Kidney capillary endothelial cell (primary cell): ENCODE measurements at regions not wholly inside any gene's neighbourhood (a gene's known extent, or its start where the extent isn't known, plus 50 kb on each side); places are given as distances from the start of the nearest gene placed in this dataset.

ENCODE experiments used
- DNase-seq: peaks from one replicate; pipeline ENCODE4 v3.0.0-alpha.2; 2018; ENCODE audit warnings: low spot score

DNA sequence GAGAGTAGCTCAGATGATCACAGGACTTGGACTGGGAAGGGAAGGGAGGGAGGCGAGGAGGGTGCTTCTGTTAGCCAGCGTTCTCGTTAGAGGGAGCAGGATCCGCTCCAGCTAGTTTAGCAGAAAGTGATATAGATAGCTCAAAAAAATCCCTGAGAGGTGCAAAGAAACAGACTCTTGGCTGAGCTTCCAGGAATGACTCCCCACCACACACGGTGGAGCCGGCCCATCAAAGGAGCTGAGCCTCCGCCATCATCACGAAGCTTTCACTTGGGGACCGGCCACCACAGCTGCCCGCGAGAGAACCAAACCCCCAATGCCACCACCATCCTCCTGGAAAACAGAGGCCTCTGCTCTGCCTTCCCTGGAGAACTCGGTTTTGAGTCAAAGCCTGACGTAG, 124.6 kb upstream of the BCL2L14 start:
- no peak for DNase-seq

DNA sequence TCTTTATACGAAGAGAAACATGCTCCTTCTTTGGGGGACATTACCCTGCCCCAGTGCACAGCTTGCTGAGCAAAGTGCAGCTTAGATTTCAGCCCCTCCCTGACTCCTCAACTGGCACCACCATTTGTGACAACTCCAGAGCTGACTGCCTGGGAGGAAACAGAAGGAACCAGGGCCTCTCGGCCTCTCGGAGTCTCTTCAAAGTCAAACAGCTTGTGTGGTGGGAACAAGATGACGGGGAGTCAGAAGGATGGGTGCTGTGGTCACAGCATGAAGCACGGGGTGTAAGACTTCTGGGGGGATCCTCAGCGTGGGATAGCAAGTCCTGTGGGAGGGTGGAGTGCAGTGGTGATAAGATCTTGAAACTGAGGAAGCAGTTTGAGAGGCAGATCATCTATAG, 123.5 kb upstream of the BCL2L14 start:
- DNase-seq, result no peak

DNA sequence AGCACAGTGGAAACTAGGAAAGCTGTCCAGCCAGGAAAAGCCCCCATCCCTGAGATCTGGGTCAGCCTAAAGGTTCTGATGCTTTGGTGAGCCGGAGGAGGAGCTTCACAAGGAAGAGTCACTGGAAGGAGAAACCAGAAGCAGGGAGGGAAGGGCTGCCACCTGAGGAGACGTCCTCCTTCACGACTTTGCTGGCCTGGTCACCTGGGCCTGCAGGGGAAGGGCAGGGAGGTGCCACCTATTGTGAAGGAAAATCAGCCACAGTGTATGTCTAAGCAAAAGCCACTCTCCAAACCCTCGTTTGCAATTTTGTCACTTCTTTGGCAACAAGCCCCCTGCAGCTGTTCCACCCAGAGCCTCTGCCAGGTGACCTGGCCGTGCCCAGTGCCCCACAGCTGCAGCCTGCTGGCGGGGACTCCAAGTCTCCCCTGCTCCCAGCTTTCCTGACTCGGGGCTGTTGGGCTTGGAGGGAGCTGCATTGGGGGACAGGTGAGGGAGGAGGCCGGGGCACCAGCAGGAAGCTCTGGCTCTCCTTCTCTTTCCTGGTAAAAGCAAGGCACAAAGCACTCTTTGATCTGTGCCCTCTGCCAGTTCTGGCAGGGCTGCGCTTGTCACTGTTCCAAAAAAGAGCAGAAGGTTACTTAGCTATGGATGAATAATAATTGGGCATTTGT, 120.9 kb upstream of the BCL2L14 start:
- no peak for DNase-seq

DNA sequence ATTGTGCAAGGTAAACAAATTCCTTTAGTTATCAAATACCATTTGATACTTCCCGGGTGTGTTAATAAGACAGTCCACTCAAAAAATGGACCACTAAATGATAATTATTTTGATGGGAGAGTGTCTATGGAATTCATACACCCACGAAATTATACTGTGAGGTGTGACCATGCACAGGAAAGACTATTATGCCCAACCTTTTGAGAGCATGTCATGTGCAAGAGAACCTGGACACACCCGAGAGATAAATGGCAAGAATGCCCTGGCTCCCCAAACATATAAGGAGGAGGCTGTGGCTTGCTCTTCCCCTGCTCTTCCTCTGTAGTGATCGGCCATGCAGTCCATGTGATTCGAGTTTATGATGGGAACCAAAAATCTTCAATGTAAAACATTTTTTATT, 119.5 kb upstream of the BCL2L14 start:
- no peak for DNase-seq

DNA sequence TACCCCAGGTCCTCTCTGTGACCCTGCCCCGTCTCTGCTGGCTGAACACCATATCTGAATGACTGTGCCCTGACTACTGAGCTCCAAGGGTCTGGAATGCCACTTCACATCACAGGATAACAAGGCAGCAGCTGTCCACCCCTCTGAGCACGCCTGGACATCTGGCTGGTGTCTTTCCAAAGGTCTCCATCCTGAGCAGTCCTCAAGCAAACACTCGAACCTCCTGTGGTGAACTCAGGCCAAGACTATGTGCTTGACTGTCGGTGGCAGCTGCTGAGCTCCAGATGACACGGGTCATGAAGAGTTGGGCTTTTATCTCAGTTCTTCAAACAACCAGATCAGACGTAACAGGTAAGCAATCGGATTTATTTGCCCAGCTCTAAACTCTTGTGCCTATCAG, 117.2 kb upstream of the BCL2L14 start:
- no peak for DNase-seq

DNA sequence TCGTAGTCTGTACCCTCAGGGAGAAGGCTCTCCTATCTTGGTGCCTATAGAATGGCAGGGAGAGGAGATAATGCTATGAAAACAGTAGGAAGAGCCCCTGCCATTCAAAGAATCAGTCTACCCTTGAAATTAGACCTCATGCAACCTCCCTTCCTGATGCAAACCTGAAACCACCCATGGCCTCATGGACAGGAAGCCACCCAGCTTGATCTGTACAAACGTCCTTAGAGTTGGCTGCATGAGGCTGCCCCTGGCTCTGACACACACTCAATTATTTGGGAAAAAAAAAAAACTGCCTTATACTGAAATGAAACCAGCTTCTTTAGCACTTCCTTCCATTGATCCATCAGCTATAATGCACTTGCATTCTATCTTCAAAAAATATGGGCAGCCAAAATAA, 116.6 kb upstream of the BCL2L14 start:
- no peak for DNase-seq

DNA sequence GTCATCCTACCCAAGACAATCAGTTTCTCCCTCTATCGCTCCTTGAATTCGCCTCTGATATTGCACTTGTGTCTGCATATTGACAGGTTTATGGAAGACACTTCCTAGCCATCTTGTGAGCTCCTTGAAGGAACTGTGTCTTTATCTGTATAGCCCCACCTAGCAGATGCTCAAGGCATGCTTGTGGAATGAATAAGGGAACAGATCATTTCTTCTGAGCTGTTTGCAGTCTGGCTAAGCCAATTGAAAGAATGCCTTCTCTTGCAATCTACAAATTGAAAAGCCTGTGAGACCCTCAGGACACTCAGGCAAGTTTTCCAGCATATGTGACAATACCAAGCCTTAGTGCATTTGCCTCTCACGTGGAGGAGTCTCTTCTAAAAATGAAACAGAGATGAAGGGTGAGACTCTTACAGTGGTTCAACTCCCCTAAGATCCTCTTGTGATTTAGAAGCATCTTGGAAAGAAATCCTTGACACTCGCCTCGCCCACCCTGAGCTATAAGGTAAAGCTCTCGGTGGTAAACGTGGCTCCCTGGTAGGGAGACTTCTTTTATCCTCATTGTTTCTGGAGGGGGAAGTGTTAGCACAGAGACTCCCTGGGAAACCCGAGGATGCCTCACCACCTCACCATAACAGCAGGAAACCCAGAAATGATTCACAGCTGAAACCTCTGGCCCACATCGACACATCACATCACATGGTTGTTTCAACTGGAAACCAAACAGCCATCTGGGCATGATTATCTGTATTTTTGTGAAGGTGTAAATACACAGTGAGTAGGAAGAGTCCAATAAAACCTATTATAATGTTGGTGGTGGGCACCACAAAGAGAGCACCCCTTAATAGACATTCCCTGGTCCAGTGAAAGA, 112.3 kb upstream of the BCL2L14 start:
- DNase-seq, result peak; percentile 89

DNA sequence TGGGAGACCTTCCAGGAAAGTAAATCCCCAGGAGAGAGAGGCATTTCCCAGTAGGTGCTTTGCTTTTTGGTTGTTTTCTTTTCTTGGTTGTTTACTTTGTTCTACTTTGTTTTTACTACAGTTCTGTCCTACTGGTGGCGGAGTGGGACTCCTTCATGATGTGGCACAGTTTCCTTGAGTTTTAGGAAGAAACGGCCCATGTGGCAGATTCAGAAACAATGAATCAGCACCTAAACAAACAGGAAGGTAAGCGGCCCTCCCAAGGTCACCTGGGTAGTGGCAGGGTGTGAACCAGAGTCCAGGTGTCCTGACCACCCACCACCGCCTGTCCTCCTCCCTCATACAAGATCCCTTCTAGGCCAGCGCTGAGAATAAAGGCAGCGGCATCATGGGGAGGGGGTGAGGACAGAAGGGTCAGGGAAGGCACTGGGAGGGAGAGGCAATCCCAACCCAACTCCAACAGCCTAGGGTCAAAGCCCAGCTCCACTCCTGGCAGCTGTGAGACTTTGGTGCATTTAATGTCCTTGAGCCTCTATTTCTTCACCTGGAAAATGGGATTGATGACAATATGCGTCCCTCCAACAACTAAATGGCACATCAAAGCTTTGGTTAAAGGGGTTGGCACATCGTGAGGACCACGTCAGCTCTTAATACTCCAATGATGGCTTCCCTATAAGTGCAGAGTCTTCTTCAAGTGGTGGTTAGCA, 111.5 kb upstream of the BCL2L14 start:
- DNase-seq, result no peak

DNA sequence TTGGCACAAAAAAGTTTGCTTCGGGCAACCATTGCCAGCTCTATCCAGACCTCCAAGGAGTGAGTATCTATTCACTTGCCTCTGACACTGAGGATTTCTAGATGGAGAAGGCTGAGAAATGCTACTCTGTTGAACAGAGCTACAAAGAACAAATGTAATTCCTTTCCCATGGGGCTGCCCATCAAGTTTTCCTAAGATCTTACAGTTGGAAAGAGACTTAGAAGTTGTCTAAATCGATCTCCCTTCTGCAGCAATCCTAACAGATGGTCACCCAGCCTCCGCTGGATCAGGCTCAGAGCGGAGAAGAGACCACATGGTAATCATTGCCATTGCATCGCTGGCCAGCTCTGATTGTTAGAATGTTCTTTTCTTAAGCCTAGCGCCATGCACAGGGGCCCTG, 110.1 kb upstream of the BCL2L14 start:
- no peak for DNase-seq

DNA sequence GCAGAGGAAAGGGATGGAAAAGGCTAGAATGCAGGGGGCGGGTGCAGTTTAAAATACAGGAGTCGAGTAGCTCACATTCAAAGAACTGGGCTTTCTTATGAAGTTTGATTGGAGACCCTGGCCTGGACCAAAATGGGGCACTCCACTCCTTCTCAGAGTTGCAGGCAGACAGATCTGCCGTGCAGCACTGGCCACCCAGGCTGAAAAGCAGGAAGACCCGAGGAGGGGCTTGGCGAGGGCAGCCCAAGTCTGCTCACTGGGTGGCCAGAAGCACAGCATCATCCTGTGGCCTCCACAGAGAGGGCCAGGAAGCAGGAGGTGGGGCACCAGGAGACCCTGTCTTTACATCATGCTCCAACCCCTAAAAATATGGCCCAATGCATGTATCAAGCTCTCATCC, 109.1 kb upstream of the BCL2L14 start:
- DNase-seq, result no peak

DNA sequence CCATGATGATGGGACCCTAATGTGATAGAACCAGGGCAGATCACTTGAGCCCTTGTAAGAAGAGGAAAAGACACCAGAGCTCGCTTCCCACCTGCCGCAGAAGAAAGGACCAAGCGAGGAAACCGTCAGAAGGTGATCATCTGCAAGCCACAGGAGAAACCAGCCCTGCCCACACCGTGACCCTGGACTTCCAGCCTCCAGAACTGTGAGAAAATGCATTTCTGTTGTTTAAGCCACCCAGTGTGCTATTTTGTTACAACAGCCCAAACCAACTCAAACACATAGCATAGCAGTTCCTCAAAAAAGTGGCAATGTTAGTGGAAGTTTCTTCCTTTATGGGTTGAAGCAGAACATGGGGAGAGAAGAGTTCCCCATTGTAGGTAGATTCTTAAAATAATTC, 107.9 kb upstream of the BCL2L14 start:
- DNase-seq, result no peak

DNA sequence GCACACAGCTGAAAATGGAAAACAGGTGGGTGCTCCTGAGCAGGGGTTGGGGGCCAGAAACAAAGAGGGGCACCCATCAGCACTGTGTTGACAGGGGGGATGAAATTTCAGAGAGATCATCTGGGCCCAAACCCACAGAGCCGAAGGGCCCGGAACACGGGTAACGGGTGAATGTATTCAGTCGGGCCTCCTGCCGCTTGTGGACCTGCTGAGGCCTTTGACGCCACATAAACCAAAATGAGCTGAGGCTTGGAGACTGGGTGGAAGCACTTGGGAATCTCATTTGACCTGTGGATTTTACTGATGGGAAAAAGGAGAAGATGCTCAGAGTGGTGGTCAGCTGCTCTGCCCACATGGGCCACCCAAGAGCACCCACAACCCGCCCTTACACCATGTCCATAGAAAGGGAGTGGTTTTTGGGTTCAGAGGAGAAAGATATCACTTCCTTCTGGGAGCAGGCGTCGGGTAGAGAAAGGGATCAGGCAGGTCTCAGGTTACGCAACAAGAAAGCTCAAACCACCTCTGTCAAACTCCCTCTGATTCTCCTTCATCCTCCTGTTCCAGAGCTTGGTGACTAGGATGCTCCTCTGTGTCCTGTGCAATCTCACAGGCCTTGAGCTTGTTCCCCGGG, 106.8 kb upstream of the BCL2L14 start:
- DNase-seq, result no peak

DNA sequence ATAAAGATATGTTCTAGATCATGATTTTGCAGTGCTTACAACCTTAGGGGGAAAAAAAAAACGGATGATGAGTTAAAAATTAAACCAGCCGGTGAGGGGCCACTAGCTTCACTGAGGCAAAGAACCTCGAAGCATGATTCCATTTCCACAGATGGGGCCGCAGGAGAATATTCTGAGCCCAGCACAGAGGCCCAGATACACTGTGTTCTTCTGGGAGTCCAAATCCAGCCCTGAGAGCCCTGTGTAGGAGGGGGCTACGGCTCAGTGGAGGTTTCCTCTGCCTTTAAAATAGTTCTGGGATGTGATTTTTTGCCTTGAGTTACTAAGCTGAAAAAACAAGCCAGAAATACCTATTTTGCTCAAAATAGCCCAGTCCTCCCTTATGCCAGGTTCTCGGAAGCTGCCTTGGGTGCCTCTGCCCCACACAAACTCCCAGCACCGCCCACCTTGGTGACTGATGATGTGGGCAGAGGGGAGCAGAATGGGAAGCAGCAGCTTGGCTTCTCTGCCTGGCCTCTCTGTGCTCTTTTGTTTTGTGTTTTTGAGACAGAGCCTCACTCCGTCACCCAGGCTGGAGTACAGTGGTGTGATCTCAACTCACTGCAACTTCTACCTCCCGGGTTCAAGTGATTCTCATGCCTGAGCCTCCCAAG, 105.4 kb upstream of the BCL2L14 start:
- no peak for DNase-seq

DNA sequence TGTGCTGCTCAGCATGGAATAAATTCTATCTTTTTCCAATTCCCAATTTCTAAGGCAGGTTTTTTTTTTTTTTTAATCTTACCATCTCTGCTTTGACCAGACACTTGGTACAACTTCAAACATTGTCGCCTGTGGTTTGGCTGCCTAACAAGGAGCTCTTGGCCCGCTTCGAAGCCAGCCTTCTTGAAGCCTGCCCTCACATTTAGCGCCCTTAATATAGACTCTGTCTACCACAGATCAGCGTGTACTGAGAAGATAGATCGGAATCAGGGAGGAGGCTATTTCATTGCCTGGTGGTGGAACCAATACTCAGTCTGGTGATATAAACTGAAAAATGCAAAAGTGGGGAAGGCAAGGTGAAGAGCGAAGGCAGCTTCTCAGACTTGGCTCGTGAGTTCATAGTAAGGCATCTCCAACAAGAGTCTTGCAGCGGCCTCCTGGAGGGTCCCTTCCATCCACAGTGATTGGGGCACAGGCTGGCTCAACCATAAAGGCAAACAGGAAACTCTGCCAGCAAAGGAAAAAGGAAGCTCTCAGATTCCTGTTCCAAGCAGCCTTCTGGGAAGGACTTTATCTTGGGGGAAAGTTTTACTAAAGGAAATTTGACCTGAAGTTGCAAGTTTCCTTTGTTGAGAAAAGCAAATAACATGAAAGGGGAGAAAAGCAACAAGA, 103.2 kb upstream of the BCL2L14 start:
- DNase-seq, result no peak

DNA sequence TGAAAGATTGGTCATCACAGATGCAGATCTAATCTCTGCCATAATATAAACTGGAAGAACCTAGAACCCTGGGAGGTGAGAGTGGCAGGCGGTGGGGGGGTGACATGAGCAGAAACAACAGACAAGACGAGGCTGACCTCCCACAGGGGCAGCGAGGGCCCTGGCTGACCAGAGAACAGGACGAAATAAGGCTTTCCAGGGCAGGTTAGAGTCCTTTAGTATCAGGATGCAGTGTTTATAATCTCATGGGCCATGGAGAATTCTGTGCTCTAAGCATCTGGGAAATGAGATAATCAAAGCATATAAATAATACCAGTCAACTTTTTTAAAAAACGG, 102.7 kb upstream of the BCL2L14 start:
- no peak for DNase-seq

DNA sequence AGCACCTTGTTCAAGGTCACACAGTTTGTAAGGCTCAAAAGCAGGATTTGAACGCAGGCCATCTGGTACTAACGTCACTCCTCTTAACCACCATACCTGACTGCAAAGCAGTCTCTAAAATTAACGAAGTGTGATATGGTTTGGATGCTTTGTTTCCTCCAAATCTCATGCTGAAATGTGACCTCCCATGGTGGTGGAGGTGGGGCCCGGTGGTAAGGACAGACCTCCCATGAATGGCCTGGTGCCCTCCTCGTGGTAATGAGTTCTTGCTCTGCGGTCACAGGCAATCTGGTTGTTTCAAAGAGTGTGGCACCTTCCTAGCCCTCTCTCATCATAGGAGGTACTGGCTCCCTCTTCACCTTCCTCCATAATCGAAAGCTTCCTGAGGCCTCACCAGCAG, 102.2 kb upstream of the BCL2L14 start:
- DNase-seq, result no peak

DNA sequence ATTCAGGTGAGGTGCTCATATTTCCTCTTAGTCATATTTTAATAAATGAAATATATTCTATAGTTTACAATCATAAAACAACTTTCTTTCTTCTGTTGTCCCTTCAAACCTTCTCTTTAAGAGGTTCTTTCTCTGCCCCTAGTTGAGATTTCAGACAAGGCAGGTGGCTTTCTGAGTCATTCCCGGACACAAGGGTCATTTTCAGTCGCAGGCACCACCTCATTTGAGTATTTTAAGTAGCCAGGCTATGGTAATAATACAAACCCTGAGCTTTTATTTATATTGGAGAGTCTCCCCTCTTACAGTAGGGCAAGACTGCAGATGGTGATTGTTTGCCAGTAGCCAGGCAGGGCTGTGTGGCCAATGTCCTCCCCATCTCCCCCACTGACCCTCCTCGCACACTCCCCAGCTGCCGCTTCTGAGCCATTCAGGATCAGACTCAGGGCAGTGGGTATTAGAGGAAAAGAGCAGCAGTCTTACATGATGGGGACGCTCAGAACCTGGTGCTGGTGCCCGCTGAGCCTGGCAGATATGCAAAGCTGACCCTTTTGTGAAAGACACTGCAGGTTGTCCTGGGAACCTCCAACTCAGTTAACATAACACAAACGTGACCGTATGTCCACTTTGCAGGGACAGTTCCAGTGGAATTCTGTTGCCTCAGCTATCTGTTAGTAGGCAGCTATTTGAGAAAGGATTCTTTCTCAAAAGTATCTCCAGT, 101.1 kb upstream of the BCL2L14 start:
- DNase-seq, result no peak

DNA sequence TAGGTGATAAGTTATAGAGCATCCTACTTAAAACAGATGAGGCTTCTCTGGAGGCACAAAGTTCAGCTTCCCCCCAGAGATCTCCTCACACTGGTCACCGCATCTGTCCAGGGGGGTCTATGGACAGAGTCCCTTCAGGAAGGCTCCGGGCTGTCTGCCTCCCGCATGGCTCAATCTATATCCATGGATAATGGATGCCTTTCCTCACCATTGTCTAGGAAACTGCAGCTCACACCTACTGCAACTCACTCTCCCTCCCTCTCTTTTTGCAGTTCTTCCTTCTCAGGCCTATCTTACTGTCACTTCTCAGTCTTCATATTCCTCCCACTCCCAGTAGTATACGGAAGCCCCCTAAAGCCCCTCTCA, 100.6 kb upstream of the BCL2L14 start:
- no peak for DNase-seq

DNA sequence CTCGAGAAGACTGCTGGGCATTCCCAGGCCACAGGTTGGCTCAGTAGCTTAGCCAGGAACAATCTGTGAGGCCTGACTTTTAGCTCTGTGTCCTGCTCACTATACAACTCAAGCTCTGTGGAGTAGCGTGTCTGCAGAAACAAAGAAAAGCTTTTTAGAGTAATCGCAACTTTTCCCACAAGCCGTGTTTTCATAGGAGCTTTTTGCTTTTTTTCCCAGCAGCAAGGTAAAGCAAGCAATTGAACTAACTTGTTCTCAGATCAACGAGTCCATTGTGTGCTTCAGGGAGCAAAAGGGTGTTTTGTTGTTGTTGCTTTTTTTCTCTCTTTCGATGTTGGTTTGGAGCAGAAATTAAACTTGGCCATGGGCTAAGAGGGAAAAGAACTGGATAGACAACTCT, 97.3 kb upstream of the BCL2L14 start:
- no peak for DNase-seq

DNA sequence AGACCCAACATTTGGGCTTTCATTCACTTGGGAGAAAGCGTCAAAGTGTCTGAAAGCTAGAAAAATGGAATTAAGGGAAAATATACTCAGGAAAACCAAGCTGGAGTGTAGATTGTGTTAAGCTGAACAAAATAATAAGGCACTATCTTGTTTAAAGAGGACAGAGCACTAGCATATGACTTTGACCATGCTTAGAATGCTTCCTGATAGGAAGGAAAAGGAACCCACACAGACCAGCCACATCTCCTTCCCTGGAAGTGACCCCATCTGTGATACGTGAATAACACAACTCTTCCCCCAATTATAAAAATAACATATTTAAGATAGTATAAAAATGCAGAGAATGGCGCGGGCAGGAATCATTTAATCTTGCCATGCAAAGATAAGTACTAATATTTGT, 94.7 kb upstream of the BCL2L14 start:
- DNase-seq, result no peak

DNA sequence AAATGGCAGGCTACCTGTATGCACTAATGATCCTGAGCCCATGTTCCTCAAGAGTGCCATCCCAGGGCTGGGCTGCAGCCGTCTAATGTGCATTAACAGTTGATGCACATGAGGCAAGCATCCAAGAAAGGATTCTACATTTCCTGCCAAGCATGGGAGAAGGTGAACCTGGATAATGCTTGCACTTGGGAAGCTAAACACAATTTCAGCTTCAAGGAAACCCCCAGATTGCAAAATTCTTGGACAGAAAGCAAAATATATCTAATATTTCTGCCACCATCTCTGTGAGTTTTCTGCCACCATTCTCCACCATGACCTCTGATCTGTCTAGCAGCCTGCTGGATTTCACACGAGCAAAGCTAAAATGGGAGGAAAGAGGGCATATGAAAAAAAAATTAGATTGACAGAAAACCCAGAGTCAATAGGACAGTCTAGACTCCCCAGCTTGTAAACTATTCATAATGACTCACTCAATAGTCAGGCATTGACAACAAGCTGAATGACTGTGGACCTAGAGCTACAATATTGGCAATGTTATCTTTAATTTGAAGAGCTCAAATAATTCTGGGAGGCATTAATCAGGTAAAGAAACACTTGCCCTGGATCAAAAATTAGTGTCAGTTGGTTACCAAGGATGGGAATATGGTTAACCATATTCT, 91.9 kb upstream of the BCL2L14 start:
- peak; percentile 32 for DNase-seq
